Endothelial cell (in vitro differentiated cells): ENCODE measurements at regions not wholly inside any gene's neighbourhood (a gene's known extent, or its start where the extent isn't known, plus 50 kb on each side); places are given as distances from the start of the nearest gene placed in this dataset.

Experiments
- DNase-seq: peaks from one replicate; pipeline ENCODE4 v3.0.0; 2021; ENCODE audit warnings: low spot score
- H3K27ac Mint-ChIP-seq: one replicate; pipeline ENCODE4 v1.8.0; 2021; ENCODE audit warnings: mixed read lengths, inconsistent platforms; ENCODE audit not compliant: unreplicated experiment
- H3K27me3 Mint-ChIP-seq: one replicate; pipeline ENCODE4 v1.8.0; 2021; ENCODE audit warnings: mild to moderate bottlenecking, moderate library complexity, mixed read lengths, inconsistent platforms; ENCODE audit not compliant: unreplicated experiment
- H3K36me3 Mint-ChIP-seq: one replicate; pipeline ENCODE4 v1.8.0; 2021; ENCODE audit warnings: mild to moderate bottlenecking, low read depth, mixed read lengths, inconsistent platforms; ENCODE audit not compliant: unreplicated experiment
- H3K4me1 Mint-ChIP-seq: one replicate; pipeline ENCODE4 v1.8.0; 2021; ENCODE audit warnings: mild to moderate bottlenecking, mixed read lengths, inconsistent platforms; ENCODE audit not compliant: unreplicated experiment
- H3K4me3 Mint-ChIP-seq: one replicate; pipeline ENCODE4 v1.8.0; 2021; ENCODE audit warnings: mild to moderate bottlenecking, mixed read lengths, inconsistent platforms; ENCODE audit not compliant: unreplicated experiment
- H3K9me3 Mint-ChIP-seq: one replicate; pipeline ENCODE4 v1.8.0; 2021; ENCODE audit warnings: mixed read lengths, inconsistent platforms; ENCODE audit not compliant: unreplicated experiment
- CTCF ChIP-seq: fragments of 200-600 bp; sonication (generic); IDR thresholded peaks from one replicate; pipeline ENCODE4 v1.5.0; 2021; ENCODE audit warnings: antibody characterized with exemption; ENCODE audit not compliant: unreplicated experiment

- no peaks in the 10 kb centered on the region for H3K4me1 Mint-ChIP-seq
- no peak overlapping the region for H3K27ac Mint-ChIP-seq
- no peak overlapping the region for H3K4me3 Mint-ChIP-seq
Measured at GRCh38 chr6:134680021-134680420, 269.9 kb downstream of the ALDH8A1 start.

GRCh38 chr6:134678436-134678889 is 271.4 kb downstream of the ALDH8A1 start:
- Mint-ChIP-seq H3K9me3 (no peaks in the 10 kb centered on the region), H3K4me1 (no peaks in the 10 kb centered on the region), H3K36me3 (no peaks in the 10 kb centered on the region), H3K27me3 (no peaks in the 10 kb centered on the region), H3K27ac (no peak overlapping the region), H3K4me3 (no peak overlapping the region)
- no peak for DNase-seq
- no peak for TF ChIP-seq CTCF

More at GRCh38 chr6:134680021-134680420, 269.9 kb downstream of the ALDH8A1 start:
- H3K36me3 Mint-ChIP-seq: no peaks in the 10 kb centered on the region
- no peak for TF ChIP-seq CTCF
- no peaks in the 10 kb centered on the region for H3K27me3 Mint-ChIP-seq
- DNase-seq: no peak
- H3K9me3 Mint-ChIP-seq: no peaks in the 10 kb centered on the region

- Mint-ChIP-seq H3K27me3 (no peaks in the 10 kb centered on the region), H3K27ac (no peak overlapping the region), H3K9me3 (no peaks in the 10 kb centered on the region), H3K36me3 (no peaks in the 10 kb centered on the region), H3K4me3 (no peak overlapping the region), H3K4me1 (no peaks in the 10 kb centered on the region)
- TF ChIP-seq CTCF: no peak
- no peak for DNase-seq
Measured at GRCh38 chr6:134676307-134677281, 273.3 kb downstream of the ALDH8A1 start.

GRCh38 chr6:134675110-134676054 is 274.5 kb downstream of the ALDH8A1 start:
- Mint-ChIP-seq H3K4me1 (no peaks in the 10 kb centered on the region), H3K27me3 (no peaks in the 10 kb centered on the region), H3K9me3 (no peaks in the 10 kb centered on the region), H3K4me3 (no peak overlapping the region), H3K36me3 (no peaks in the 10 kb centered on the region), H3K27ac (no peak overlapping the region)
- TF ChIP-seq CTCF: no peak
- no peak for DNase-seq
